Colonic mucosa (tissue), 4 donors: ENCODE measurements at regions not wholly inside any gene's neighbourhood (a gene's known extent, or its start where the extent isn't known, plus 50 kb on each side); places are given as distances from the start of the nearest gene placed in this dataset.

Source experiments
- DNase-seq: peaks from one replicate; pipeline ENCODE4 v3.0.0-alpha.2; 2020
- H3K27ac ChIP-seq: fragments of 200-600 bp; one replicate; pipeline ENCODE4 v1.8.0; 2021
- H3K27me3 ChIP-seq: fragments of 200-600 bp; one replicate; pipeline ENCODE4 v1.8.0; 2021
- H3K36me3 ChIP-seq: fragments of 200-600 bp; one replicate; pipeline ENCODE4 v1.8.0; 2021
- H3K4me1 ChIP-seq: fragments of 200-600 bp; one replicate; pipeline ENCODE4 v1.8.0; 2021; ENCODE audit warnings: mild to moderate bottlenecking
- H3K4me3 ChIP-seq: fragments of 200-600 bp; one replicate; pipeline ENCODE4 v1.8.0; 2021
- H3K9ac ChIP-seq, 2 donors: one replicate each; pipeline ENCODE4 v1.7.0; 2013; ENCODE audit warnings: control low read depth in 2 of 2, low read depth in 2 of 2, low read length in 2 of 2
- H3K9me3 ChIP-seq: fragments of 200-600 bp; one replicate; pipeline ENCODE4 v1.8.0; 2021
- intact Hi-C: fragments of 100-400 bp; cut with DNase I; formaldehyde crosslinking; loops from one replicate; pipeline ENCODE4 v1.14.1; 2022
- TF ChIP-seq, protein P1 (sequence below): fragments of 200-600 bp; IDR thresholded peaks from one replicate; pipeline ENCODE4 v1.8.0; 2022; ENCODE audit warnings: antibody characterized with exemption, mild to moderate bottlenecking
- donor health status: healthy.
- donor health status: DM: no; HTN: no; CAD: no.
- donor health status: DM: no; HTN: no; CAD: no.

DNA sequence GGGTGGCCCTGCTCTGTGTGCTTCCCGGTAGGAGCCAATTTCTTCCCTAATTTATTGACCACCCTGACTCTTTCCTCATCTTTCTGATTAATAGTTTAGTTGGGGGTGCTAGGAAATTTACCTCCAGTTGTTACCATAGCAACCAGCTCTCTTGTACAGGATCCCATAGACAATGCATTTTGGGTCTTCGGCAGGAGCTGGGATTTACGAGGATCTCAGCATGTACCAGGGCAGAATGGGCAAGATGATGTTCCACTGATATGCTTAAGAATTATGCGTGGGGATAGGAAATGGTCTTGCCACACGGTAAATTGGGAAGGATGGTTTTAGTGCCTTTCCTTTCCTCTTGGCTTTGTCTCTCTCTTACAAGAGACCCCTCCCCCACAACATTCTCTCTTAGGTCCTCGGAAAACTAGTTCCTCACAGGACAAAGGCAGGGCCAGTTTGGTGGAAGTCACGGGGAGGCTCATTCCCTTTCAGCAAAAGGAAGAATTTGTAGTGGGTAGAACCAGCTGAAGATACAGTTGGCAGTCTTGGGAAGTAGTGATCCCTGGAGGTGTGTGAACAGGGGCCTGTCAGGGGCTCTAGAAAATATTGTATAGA is 133.4 kb upstream of the SHB start:
- intact Hi-C loops = no loop called here
- Histone ChIP-seq H3K9me3 (no peaks in the 10 kb centered on the region), H3K36me3 (no peaks in the 10 kb centered on the region), H3K4me3 (no peak overlapping the region), H3K27me3 (no peaks in the 10 kb centered on the region), H3K27ac (no peak overlapping the region), H3K9ac (no peak overlapping the region), H3K4me1 (no peaks in the 10 kb centered on the region)
- TF ChIP-seq, protein P1, sequence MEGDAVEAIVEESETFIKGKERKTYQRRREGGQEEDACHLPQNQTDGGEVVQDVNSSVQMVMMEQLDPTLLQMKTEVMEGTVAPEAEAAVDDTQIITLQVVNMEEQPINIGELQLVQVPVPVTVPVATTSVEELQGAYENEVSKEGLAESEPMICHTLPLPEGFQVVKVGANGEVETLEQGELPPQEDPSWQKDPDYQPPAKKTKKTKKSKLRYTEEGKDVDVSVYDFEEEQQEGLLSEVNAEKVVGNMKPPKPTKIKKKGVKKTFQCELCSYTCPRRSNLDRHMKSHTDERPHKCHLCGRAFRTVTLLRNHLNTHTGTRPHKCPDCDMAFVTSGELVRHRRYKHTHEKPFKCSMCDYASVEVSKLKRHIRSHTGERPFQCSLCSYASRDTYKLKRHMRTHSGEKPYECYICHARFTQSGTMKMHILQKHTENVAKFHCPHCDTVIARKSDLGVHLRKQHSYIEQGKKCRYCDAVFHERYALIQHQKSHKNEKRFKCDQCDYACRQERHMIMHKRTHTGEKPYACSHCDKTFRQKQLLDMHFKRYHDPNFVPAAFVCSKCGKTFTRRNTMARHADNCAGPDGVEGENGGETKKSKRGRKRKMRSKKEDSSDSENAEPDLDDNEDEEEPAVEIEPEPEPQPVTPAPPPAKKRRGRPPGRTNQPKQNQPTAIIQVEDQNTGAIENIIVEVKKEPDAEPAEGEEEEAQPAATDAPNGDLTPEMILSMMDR = no peak
- DNase-seq = no peak

DNA sequence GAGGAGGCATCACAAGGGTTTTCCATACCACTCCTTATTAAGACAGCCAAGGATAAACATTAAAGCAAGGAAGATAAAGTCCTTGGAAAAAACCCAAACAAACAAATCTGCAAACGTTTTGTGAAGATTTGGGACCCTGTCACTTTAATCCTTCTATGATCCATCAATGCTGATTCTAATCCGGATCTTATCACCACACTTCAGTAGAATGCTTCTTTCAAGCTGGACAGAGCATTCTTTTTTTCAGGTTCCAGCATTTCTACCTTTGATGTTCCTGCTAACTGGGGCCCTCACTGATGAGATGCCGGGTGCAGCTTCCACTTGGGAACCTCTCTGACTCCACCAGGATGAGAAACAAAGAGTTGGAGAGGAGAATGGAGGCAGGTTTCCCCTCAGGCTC is 132.8 kb upstream of the SHB start:
- intact Hi-C loops = no loop called here
- Histone ChIP-seq H3K9me3 (no peaks in the 10 kb centered on the region), H3K4me1 (no peaks in the 10 kb centered on the region), H3K27me3 (no peaks in the 10 kb centered on the region), H3K9ac (no peak overlapping the region), H3K36me3 (no peaks in the 10 kb centered on the region), H3K4me3 (no peak overlapping the region), H3K27ac (no peak overlapping the region)
- DNase-seq = no peak
- TF ChIP-seq, protein P1 = no peak

DNA sequence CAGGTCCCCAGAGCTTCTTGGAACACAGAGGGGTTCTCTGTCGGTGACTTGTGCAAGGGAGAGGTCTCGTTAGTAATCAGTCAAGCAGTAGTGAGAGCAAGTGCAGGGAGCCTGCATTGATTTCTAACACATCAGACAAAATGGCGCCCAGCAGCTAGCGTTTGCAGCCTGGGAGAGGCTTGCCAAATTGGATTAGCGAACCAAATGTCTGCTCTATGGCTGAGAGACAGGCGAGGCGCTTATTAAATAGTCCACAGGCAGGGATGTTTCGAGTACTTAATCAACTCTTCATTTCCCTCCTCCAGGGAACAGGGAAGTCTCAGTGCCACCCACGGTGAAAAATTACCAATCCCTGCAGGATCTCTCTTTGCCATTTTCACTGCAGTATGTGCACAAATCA is 131.4 kb upstream of the SHB start:
- no peaks in the 10 kb centered on the region for H3K9me3 ChIP-seq
- no peaks in the 10 kb centered on the region for H3K4me1 ChIP-seq
- H3K27ac ChIP-seq = no peak overlapping the region
- intact Hi-C loops = no loop called here
- TF ChIP-seq, protein P1 = no peak
- H3K36me3 ChIP-seq = no peaks in the 10 kb centered on the region
- H3K27me3 ChIP-seq = no peaks in the 10 kb centered on the region
- DNase-seq = no peak
- no peak overlapping the region for H3K9ac ChIP-seq
- H3K4me3 ChIP-seq = no peak overlapping the region

DNA sequence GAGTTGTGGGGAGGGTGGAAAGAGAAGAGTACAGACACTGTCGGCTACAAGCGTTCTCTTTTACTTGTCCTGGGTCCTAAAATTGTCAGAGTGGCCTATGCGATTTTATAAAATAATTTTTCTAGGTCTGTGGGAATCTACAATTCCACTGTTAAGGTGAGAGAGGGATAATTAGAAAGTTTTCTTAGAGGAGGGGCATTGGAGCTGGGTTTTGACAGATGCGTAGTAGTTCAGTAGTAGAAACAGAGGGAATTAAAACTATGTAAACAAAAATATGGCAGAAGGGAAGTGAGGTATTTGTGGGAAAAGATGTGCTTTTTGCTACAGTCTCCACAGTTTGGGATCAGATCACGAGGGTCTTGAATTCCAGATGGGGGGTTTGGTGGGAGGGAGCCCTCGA is 129.1 kb upstream of the SHB start:
- no peaks in the 10 kb centered on the region for H3K36me3 ChIP-seq
- no peaks in the 10 kb centered on the region for H3K4me1 ChIP-seq
- H3K9me3 ChIP-seq = no peaks in the 10 kb centered on the region
- H3K4me3 ChIP-seq = no peak overlapping the region
- DNase-seq = no peak
- H3K27ac ChIP-seq = no peak overlapping the region
- H3K27me3 ChIP-seq = no peaks in the 10 kb centered on the region
- TF ChIP-seq, protein P1 = no peak
- intact Hi-C loops = no loop called here
- H3K9ac ChIP-seq = no peak overlapping the region

DNA sequence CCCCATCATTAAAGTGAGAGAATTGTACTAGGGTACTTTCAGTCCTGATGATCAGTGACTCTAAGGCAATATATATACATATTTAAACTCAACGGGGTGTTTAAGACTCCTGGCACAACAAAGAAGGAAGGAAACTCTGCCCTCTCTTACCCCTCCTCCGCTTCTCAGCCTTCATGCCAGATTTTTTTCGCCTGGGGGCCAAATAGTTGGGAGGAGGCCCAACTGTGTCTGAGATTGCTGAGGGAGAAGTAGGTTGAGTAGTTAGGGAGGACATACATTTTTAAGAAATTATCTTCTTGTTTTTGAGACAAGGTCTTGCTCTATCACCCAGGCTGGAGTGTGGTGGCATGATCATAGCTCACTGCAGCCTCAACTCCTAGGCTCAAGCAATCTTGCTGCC is 127.7 kb upstream of the SHB start:
- no peak for DNase-seq
- H3K4me1 ChIP-seq = no peaks in the 10 kb centered on the region
- H3K27me3 ChIP-seq = no peaks in the 10 kb centered on the region
- intact Hi-C loops = no loop called here
- TF ChIP-seq, protein P1 = no peak
- no peaks in the 10 kb centered on the region for H3K36me3 ChIP-seq
- no peak overlapping the region for H3K4me3 ChIP-seq
- no peak overlapping the region for H3K9ac ChIP-seq
- no peaks in the 10 kb centered on the region for H3K9me3 ChIP-seq
- no peak overlapping the region for H3K27ac ChIP-seq
